ENCODE measurements at regions not wholly inside any gene's neighbourhood (a gene's known extent, or its start where the extent isn't known, plus 50 kb on each side); places are given as distances from the start of the nearest gene placed in this dataset.

DNA sequence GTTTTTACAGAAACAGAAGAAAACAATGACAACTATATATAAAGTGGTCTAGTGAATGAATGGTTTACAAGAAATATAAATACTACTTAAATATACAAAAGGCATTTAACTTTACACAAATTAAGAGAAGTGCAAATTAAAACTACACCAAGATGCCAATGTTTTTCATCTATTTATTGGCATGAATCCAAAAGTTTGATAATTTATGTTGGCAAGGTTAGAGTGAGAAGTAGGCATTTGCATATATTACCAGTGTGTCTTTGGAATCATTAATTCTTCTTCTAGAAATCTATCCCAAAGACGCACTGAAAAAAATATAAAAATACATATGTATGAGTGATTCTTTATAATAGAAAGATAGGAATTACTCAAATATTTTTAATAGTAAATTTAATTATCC lies 457.4 kb downstream of the MDFIC start:
- no peaks in the 10 kb centered on the region for H3K9me3 ChIP-seq (ENCODE audit: control insufficient read depth, insufficient read depth, low read depth, low read length)
- no peak for TF ChIP-seq BCL11A (tag by site-specific recombination; IDR thresholded peaks at IDR 0.05; ENCODE audit: low read depth)
- TF ChIP-seq, protein P1, sequence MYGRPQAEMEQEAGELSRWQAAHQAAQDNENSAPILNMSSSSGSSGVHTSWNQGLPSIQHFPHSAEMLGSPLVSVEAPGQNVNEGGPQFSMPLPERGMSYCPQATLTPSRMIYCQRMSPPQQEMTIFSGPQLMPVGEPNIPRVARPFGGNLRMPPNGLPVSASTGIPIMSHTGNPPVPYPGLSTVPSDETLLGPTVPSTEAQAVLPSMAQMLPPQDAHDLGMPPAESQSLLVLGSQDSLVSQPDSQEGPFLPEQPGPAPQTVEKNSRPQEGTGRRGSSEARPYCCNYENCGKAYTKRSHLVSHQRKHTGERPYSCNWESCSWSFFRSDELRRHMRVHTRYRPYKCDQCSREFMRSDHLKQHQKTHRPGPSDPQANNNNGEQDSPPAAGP (tag by site-specific recombination; IDR thresholded peaks at IDR 0.05) = no peak
- TF ChIP-seq ZNF514 (tag by site-specific recombination; IDR thresholded peaks at IDR 0.05) = no peak
- no peak for TF ChIP-seq ZBTB20 (tag by site-specific recombination; IDR thresholded peaks at IDR 0.05)
- TF ChIP-seq ZNF658 (tag by site-specific recombination; IDR thresholded peaks at IDR 0.05) = no peak
- TF ChIP-seq, protein P2, sequence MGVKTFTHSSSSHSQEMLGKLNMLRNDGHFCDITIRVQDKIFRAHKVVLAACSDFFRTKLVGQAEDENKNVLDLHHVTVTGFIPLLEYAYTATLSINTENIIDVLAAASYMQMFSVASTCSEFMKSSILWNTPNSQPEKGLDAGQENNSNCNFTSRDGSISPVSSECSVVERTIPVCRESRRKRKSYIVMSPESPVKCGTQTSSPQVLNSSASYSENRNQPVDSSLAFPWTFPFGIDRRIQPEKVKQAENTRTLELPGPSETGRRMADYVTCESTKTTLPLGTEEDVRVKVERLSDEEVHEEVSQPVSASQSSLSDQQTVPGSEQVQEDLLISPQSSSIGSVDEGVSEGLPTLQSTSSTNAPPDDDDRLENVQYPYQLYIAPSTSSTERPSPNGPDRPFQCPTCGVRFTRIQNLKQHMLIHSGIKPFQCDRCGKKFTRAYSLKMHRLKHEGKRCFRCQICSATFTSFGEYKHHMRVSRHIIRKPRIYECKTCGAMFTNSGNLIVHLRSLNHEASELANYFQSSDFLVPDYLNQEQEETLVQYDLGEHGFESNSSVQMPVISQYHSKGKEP (tag by site-specific recombination; IDR thresholded peaks at IDR 0.05) = no peak
- no peak for TF ChIP-seq ZNF555 (tag by site-specific recombination; conservative IDR thresholded peaks at IDR 0.05)
- TF ChIP-seq BCL11B (tag by site-specific recombination; IDR thresholded peaks at IDR 0.05; ENCODE audit: low read depth) = no peak
- no peak for TF ChIP-seq KLF9 (tag by site-specific recombination; IDR thresholded peaks at IDR 0.05; ENCODE audit: low read depth)
- TF ChIP-seq KLF8 (tag by site-specific recombination; IDR thresholded peaks at IDR 0.05) = no peak
- no peak for TF ChIP-seq ZNF768 (tag by site-specific recombination; IDR thresholded peaks at IDR 0.05)
- no peak for TF ChIP-seq ZNF24 (tag by site-specific recombination; IDR thresholded peaks at IDR 0.05)
- no peak for TF ChIP-seq RBAK (tag by site-specific recombination; IDR thresholded peaks at IDR 0.05)
- no peak for TF ChIP-seq ZNF341 (tag by site-specific recombination; IDR thresholded peaks at IDR 0.05; ENCODE audit: low read depth)
- no peak for TF ChIP-seq ZNF266 (tag by site-specific recombination; IDR thresholded peaks at IDR 0.05; ENCODE audit: low read depth)
- TF ChIP-seq ZFP3 (tag by site-specific recombination; IDR thresholded peaks at IDR 0.05; ENCODE audit: low read depth) = no peak
- TF ChIP-seq ZNF184 (tag by site-specific recombination; IDR thresholded peaks at IDR 0.05) = no peak
- no peak for TF ChIP-seq SP3 (tag by site-specific recombination; IDR thresholded peaks at IDR 0.05)
- ChIA-PET CTCF (no interaction called here), POLR2A (no interaction called here)
- H3K4me3 ChIP-seq (ENCODE audit: low read depth, low read length) = no peak overlapping the region
- no peaks in the 10 kb centered on the region for H3K4me1 ChIP-seq (ENCODE audit: control insufficient read depth, insufficient read depth, low read length)
- no peaks in the 10 kb centered on the region for H3K36me3 ChIP-seq (ENCODE audit: control insufficient read depth in 2 of 2, insufficient read depth in 1 of 2, low read length in 2 of 2)
- no peak overlapping the region for H3K27ac ChIP-seq (ENCODE audit: extremely low read depth, low read depth, low read length)

DNA sequence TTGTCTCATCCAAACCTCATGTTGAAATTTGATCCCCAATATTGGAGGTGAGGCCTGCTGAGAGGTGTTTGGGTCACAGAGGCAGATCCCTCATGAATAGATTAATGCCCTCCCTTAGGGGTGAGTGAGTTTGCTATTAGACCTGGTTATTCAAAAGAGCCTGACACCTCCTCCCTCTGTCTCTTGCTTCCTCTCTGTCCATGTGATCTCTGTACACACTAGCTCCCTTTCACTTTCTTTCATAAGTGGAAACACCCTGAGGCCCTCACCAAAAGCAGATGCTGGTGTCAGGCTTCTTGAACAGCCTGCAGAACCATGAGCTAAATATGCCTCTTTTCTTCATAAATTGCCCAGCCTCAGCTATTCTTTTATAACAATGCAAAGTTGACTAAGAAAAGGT lies 447.1 kb downstream of the MDFIC start:
- Histone ChIP-seq H3K4me3 (ENCODE audit: low read depth, low read length) (no peak overlapping the region), H3K27ac (ENCODE audit: extremely low read depth, low read depth, low read length) (no peak overlapping the region), H3K9me3 (ENCODE audit: control insufficient read depth, insufficient read depth, low read depth, low read length) (no peaks in the 10 kb centered on the region), H3K4me1 (ENCODE audit: control insufficient read depth, insufficient read depth, low read length) (no peaks in the 10 kb centered on the region), H3K36me3 (ENCODE audit: control insufficient read depth in 2 of 2, insufficient read depth in 1 of 2, low read length in 2 of 2) (no peaks in the 10 kb centered on the region)
- CTCF ChIA-PET = no interaction called here
- POLR2A ChIA-PET = no interaction called here
- TF ChIP-seq ZNF366 (tag by site-specific recombination; conservative IDR thresholded peaks at IDR 0.05) = no peak
- no peak for TF ChIP-seq ZNF23 (tag by site-specific recombination; IDR thresholded peaks at IDR 0.05; ENCODE audit: borderline replicate concordance)
- no peak for TF ChIP-seq ZNF510 (tag by site-specific recombination; IDR thresholded peaks at IDR 0.05; ENCODE audit: insufficient replicate concordance)
- TF ChIP-seq, protein P3, sequence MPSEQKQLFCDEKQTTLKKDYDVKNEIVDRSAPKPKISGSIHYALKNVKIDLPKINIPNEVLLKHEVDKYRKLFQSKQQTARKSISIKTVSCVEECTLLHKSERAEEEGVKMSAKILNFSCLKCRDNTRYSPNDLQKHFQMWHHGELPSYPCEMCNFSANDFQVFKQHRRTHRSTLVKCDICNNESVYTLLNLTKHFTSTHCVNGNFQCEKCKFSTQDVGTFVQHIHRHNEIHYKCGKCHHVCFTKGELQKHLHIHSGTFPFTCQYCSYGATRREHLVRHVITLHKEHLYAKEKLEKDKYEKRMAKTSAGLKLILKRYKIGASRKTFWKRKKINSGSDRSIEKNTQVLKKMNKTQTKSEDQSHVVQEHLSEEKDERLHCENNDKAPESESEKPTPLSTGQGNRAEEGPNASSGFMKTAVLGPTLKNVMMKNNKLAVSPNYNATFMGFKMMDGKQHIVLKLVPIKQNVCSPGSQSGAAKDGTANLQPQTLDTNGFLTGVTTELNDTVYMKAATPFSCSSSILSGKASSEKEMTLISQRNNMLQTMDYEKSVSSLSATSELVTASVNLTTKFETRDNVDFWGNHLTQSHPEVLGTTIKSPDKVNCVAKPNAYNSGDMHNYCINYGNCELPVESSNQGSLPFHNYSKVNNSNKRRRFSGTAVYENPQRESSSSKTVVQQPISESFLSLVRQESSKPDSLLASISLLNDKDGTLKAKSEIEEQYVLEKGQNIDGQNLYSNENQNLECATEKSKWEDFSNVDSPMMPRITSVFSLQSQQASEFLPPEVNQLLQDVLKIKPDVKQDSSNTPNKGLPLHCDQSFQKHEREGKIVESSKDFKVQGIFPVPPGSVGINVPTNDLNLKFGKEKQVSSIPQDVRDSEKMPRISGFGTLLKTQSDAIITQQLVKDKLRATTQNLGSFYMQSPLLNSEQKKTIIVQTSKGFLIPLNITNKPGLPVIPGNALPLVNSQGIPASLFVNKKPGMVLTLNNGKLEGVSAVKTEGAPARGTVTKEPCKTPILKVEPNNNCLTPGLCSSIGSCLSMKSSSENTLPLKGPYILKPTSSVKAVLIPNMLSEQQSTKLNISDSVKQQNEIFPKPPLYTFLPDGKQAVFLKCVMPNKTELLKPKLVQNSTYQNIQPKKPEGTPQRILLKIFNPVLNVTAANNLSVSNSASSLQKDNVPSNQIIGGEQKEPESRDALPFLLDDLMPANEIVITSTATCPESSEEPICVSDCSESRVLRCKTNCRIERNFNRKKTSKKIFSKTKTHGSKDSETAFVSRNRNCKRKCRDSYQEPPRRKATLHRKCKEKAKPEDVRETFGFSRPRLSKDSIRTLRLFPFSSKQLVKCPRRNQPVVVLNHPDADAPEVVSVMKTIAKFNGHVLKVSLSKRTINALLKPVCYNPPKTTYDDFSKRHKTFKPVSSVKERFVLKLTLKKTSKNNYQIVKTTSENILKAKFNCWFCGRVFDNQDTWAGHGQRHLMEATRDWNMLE (tag by site-specific recombination; conservative IDR thresholded peaks at IDR 0.05; ENCODE audit: low read depth) = no peak
- TF ChIP-seq ZNF549 (tag by site-specific recombination; IDR thresholded peaks at IDR 0.05) = no peak
- TF ChIP-seq ZNF600 (tag by site-specific recombination; IDR thresholded peaks at IDR 0.05) = no peak
- no peak for TF ChIP-seq ZNF658 (tag by site-specific recombination; IDR thresholded peaks at IDR 0.05)
- TF ChIP-seq, protein P4, sequence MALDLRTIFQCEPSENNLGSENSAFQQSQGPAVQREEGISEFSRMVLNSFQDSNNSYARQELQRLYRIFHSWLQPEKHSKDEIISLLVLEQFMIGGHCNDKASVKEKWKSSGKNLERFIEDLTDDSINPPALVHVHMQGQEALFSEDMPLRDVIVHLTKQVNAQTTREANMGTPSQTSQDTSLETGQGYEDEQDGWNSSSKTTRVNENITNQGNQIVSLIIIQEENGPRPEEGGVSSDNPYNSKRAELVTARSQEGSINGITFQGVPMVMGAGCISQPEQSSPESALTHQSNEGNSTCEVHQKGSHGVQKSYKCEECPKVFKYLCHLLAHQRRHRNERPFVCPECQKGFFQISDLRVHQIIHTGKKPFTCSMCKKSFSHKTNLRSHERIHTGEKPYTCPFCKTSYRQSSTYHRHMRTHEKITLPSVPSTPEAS (tag by site-specific recombination; IDR thresholded peaks at IDR 0.05) = no peak
- TF ChIP-seq ZNF558 (tag by site-specific recombination; IDR thresholded peaks at IDR 0.05) = no peak
- no peak for TF ChIP-seq ZNF561 (tag by site-specific recombination; IDR thresholded peaks at IDR 0.05; ENCODE audit: borderline replicate concordance)
- no peak for TF ChIP-seq ZBTB7A (tag by site-specific recombination; IDR thresholded peaks at IDR 0.05; ENCODE audit: low read depth)
- no peak for TF ChIP-seq TCF7L2 (IDR thresholded peaks at IDR 0.05; ENCODE audit: borderline replicate concordance, low read depth, low read length)
